HCT116 (cell line): ENCODE measurements at regions not wholly inside any gene's neighbourhood (a gene's known extent, or its start where the extent isn't known, plus 50 kb on each side); places are given as distances from the start of the nearest gene placed in this dataset.

Experiments
- ATAC-seq: fragments of 200-7000 bp; cut with Tn5 transposase; 2 replicates; pipeline ENCODE4 v1.9.1; 2020; ENCODE audit warnings: mild to moderate bottlenecking, moderate library complexity
- BruUV-seq: library from RNA; stranded (reverse); fragments of 400-500 nt; replicated peaks from 2 replicates; lab custom pipeline; 2021; lab: Mats Ljungman, UMichigan
- CTCF ChIA-PET: fragments of 300-600 bp; sonication (Branson Sonifier 250); formaldehyde crosslinking; loops from one replicate; lab custom pipeline; 2021; ENCODE audit warnings: antibody characterized with exemption; lab: Charles Lee
- POLR2A ChIA-PET: fragments of 300-600, 350-600 bp; sonication (Branson Sonifier 250); formaldehyde crosslinking; loops from one replicate; lab custom pipeline; 2021; ENCODE audit warnings: antibody characterized with exemption; lab: Charles Lee
- RAD21 ChIA-PET, 2 experiments: fragments of 300-600 bp; sonication (Branson Sonifier 250); formaldehyde crosslinking; loops; one replicate each; lab custom pipeline; 2023; ENCODE audit warnings: low total read pairs in 2 of 2; ENCODE audit not compliant: uncharacterized antibody in 2 of 2, unreplicated experiment in 2 of 2, low non-redundant PET in 1 of 2; lab: Charles Lee
- DNase-seq: peaks from one replicate; pipeline ENCODE4 v3.0.0-alpha.2; 2010; ENCODE audit warnings: low read depth, low spot score
- H2AFZ ChIP-seq: fragments of 200-600 bp; shearing (Covaris generic), sonication (generic); 2 replicates; pipeline ENCODE4 v1.6.1; 2017; ENCODE audit warnings: low read depth, mixed run types, mixed read lengths, antibody characterized with exemption, low read length; ENCODE audit not compliant: poor library complexity, severe bottlenecking
- H3K27ac ChIP-seq: 2 replicates; pipeline ENCODE4 v1.5.1; 2012; ENCODE audit warnings: low read depth, low read length
- H3K27me3 ChIP-seq: fragments of 200-600 bp; sonication (generic); 2 replicates; pipeline ENCODE4 v1.6.1; 2016; ENCODE audit warnings: mixed run types, low read length, mixed read lengths; ENCODE audit not compliant: insufficient read depth
- H3K36me3 ChIP-seq, 2 experiments: fragments of 200-500 bp in 1 of 2; fragments of 200-600 bp in 1 of 2; sonication (Bioruptor generic) in 1 of 2; sonication (generic) in 1 of 2; 2 replicates each; pipeline versions ENCODE4 v1.5.1 to v1.6.1; 2014 to 2016; ENCODE audit warnings: low read length in 2 of 2, inconsistent platforms in 1 of 2, mixed read lengths in 1 of 2, mixed run types in 1 of 2; ENCODE audit not compliant: insufficient read depth in 2 of 2, control insufficient read depth in 1 of 2
- H3K4me1 ChIP-seq, 2 experiments: fragments of 200-600 bp in 1 of 2; sonication (generic) in 1 of 2; 2 replicates each; pipeline versions ENCODE4 v1.5.1 to v1.6.1; 2012 to 2017; ENCODE audit warnings: low read length in 2 of 2, inconsistent platforms in 1 of 2, mild to moderate bottlenecking in 1 of 2, mixed read lengths in 1 of 2, mixed run types in 1 of 2, moderate library complexity in 1 of 2; ENCODE audit not compliant: insufficient read depth in 2 of 2, control insufficient read depth in 1 of 2
- H3K4me2 ChIP-seq: fragments of 200-600 bp; sonication (generic); 2 replicates; pipeline ENCODE4 v1.6.1; 2017; ENCODE audit warnings: mixed run types, low read length, mixed read lengths
- H3K4me3 ChIP-seq, 2 experiments: fragments of 200-600 bp in 1 of 2; sonication (generic) in 1 of 2; replicated peaks in 1 of 2; 2 replicates each; pipeline ENCODE4 v1.5.1; 2011 to 2016; ENCODE audit warnings: low read length in 2 of 2, control low read depth in 1 of 2, low read depth in 1 of 2, mild to moderate bottlenecking in 1 of 2, mixed read lengths in 1 of 2, mixed run types in 1 of 2
- H3K79me2 ChIP-seq: fragments of 200-600 bp; sonication (generic); 2 replicates; pipeline ENCODE4 v1.6.1; 2017; ENCODE audit warnings: mild to moderate bottlenecking, mixed run types, low read length, moderate library complexity, mixed read lengths; ENCODE audit not compliant: insufficient read depth
- H3K9ac ChIP-seq: fragments of 200-600 bp; sonication (generic); 2 replicates; pipeline ENCODE4 v1.6.1; 2016; ENCODE audit warnings: low read length, mixed read lengths
- H3K9me2 ChIP-seq: fragments of 200-600 bp; sonication (generic), shearing (Covaris generic); 2 replicates; pipeline ENCODE4 v1.6.1; 2017; ENCODE audit warnings: mixed run types, mild to moderate bottlenecking, moderate library complexity; ENCODE audit not compliant: insufficient read depth
- H3K9me3 ChIP-seq, 2 experiments: fragments of 200-500 bp in 1 of 2; fragments of 200-600 bp in 1 of 2; sonication (Bioruptor generic) in 1 of 2; sonication (generic) in 1 of 2; 2 replicates each; pipeline ENCODE4 v1.6.1; 2014 to 2017; ENCODE audit warnings: low read length in 2 of 2, mixed read lengths in 2 of 2, inconsistent platforms in 1 of 2, low read depth in 1 of 2, mild to moderate bottlenecking in 1 of 2, mixed run types in 1 of 2, moderate library complexity in 1 of 2; ENCODE audit not compliant: control insufficient read depth in 1 of 2, insufficient read depth in 1 of 2
- H4K20me1 ChIP-seq: fragments of 200-600 bp; sonication (generic), shearing (Covaris generic); 2 replicates; pipeline ENCODE4 v1.6.1; 2017; ENCODE audit warnings: mixed run types, mild to moderate bottlenecking, moderate library complexity; ENCODE audit not compliant: insufficient read depth
- ATF3 ChIP-seq: IDR thresholded peaks from 2 replicates; pipeline ENCODE4 v1.6.1; 2012
- CBX3 ChIP-seq: IDR thresholded peaks from 2 replicates; pipeline ENCODE4 v1.6.1; 2012; ENCODE audit warnings: low read depth
- CEBPB ChIP-seq: IDR thresholded peaks from 2 replicates; pipeline ENCODE4 v1.6.1; 2012; ENCODE audit warnings: low read depth
- CTCF ChIP-seq, 3 experiments: fragments of 200-600 bp in 1 of 3; sonication (generic) in 1 of 3; IDR thresholded peaks in 2 of 3; conservative IDR thresholded peaks in 1 of 3; 2 replicates each; pipeline ENCODE4 v1.5.1; 2012 to 2017; ENCODE audit warnings: low read depth in 2 of 3, low read length in 2 of 3, antibody characterized with exemption in 1 of 3, borderline replicate concordance in 1 of 3, control low read depth in 1 of 3, mild to moderate bottlenecking in 1 of 3, mixed read lengths in 1 of 3, mixed run types in 1 of 3, moderate library complexity in 1 of 3; ENCODE audit not compliant: insufficient read depth in 1 of 3
- EGR1 ChIP-seq: IDR thresholded peaks from 2 replicates; pipeline ENCODE4 v1.6.1; 2012; ENCODE audit warnings: low read depth
- ELF1 ChIP-seq: IDR thresholded peaks from 2 replicates; pipeline ENCODE4 v1.6.1; 2012; ENCODE audit warnings: low read depth, borderline replicate concordance
- EZH2 ChIP-seq: fragments of 200-600 bp; sonication (generic); IDR thresholded peaks from 2 replicates; pipeline ENCODE4 v1.6.1; 2017; ENCODE audit warnings: antibody characterized with exemption, mixed run types
- EZH2phosphoT487 ChIP-seq: fragments of 200-600 bp; IDR thresholded peaks from 2 replicates; pipeline ENCODE4 v1.6.1; 2018; ENCODE audit warnings: antibody characterized with exemption, borderline replicate concordance
- FOSL1 ChIP-seq: IDR thresholded peaks from 2 replicates; pipeline ENCODE4 v1.6.1; 2012; ENCODE audit warnings: low read depth
- JUND ChIP-seq: IDR thresholded peaks from 2 replicates; pipeline ENCODE4 v1.6.1; 2012
- POLR2A ChIP-seq: IDR thresholded peaks from 2 replicates; pipeline ENCODE4 v1.7.0; 2011; ENCODE audit warnings: borderline replicate concordance; ENCODE audit not compliant: insufficient read depth, insufficient read length; ENCODE audit errors: extremely low read depth
- POLR2AphosphoS5 ChIP-seq: IDR thresholded peaks from 2 replicates; pipeline ENCODE4 v1.6.1; 2011; ENCODE audit warnings: mild to moderate bottlenecking, low read depth, low read length, moderate library complexity
- RAD21 ChIP-seq: IDR thresholded peaks from 2 replicates; pipeline ENCODE4 v1.6.1; 2012; ENCODE audit warnings: low read depth, mild to moderate bottlenecking
- REST ChIP-seq: IDR thresholded peaks from 2 replicates; pipeline ENCODE4 v1.6.1; 2012; ENCODE audit warnings: low read depth
- SP1 ChIP-seq: IDR thresholded peaks from 2 replicates; pipeline ENCODE4 v1.6.1; 2012; ENCODE audit warnings: low read depth
- TCF7L2 ChIP-seq: IDR thresholded peaks from 2 replicates; pipeline ENCODE4 v1.7.0; 2011; ENCODE audit warnings: borderline replicate concordance, inconsistent platforms; ENCODE audit not compliant: insufficient read depth, insufficient read length; ENCODE audit errors: extremely low read depth
- YY1 ChIP-seq: IDR thresholded peaks from 2 replicates; pipeline ENCODE4 v1.6.1; 2011; ENCODE audit warnings: low read length, low read depth, moderate library complexity, mild to moderate bottlenecking; ENCODE audit not compliant: insufficient replicate concordance; ENCODE audit errors: extremely low read depth
- ZNF274 ChIP-seq: fragments of 200-500 bp; sonication (Bioruptor generic); IDR thresholded peaks from 2 replicates; pipeline ENCODE4 v1.6.1; 2014; ENCODE audit warnings: mild to moderate bottlenecking, low read depth, low read length, inconsistent platforms
- intact Hi-C: fragments of 100-400 bp; cut with micrococcal nuclease; formaldehyde crosslinking; loops from 2 replicates; pipeline ENCODE4 v1.10.0; 2022
- TF ChIP-seq, protein P1 (sequence below): IDR thresholded peaks from 2 replicates; pipeline ENCODE4 v1.6.1; 2011; ENCODE audit warnings: mild to moderate bottlenecking, low read length, moderate library complexity; ENCODE audit not compliant: insufficient replicate concordance; ENCODE audit errors: extremely low read depth

DNA sequence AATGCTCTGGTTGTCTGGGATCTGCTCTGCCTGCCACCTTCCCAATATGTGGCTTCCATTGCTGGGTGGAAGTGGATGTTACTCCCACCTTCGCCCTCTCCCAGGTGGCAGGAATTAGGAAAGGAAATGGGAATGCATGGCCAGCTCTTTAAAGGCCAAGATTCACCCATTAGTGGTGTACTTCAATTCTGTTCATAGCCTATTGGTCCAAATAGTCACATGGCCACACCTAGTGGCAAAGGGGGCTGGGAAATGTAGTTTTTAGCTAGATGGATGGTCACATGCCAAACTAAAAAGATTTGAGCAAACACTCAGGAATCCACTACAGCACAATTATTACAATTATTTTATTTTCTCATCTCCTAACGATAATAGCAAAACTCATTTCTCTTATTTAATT lies 135.1 kb downstream of the NPY start:
- CTCF ChIA-PET, result no interaction called here
- BruUV-seq, result no TSS peak
- no peak overlapping the region for H3K4me3 ChIP-seq
- H3K9me2 ChIP-seq, result no peaks in the 10 kb centered on the region
- H3K27ac ChIP-seq, result no peak overlapping the region
- no peaks in the 10 kb centered on the region for H4K20me1 ChIP-seq
- H3K9ac ChIP-seq, result no peak overlapping the region
- H3K27me3 ChIP-seq, result no peaks in the 10 kb centered on the region
- H3K4me1 ChIP-seq, result no peaks in the 10 kb centered on the region
- RAD21 ChIA-PET, result no interaction called here
- peak; percentile 21 for DNase-seq
- no peak for TF ChIP-seq POLR2AphosphoS5
- no peak for TF ChIP-seq TCF7L2
- TF ChIP-seq CEBPB, result no peak
- TF ChIP-seq RAD21, result no peak
- no peak for TF ChIP-seq ELF1
- TF ChIP-seq ZNF274, result no peak
- TF ChIP-seq CTCF (IDR thresholded peaks at IDR 0.05 in 2 of 3, conservative IDR thresholded peaks at IDR 0.05 in 1 of 3; ENCODE audit: borderline replicate concordance in 1 of 3, insufficient read depth in 1 of 3, low read depth in 2 of 3, low read length in 2 of 3), result no peak
- no peak for TF ChIP-seq EZH2phosphoT487
- TF ChIP-seq, protein P1, sequence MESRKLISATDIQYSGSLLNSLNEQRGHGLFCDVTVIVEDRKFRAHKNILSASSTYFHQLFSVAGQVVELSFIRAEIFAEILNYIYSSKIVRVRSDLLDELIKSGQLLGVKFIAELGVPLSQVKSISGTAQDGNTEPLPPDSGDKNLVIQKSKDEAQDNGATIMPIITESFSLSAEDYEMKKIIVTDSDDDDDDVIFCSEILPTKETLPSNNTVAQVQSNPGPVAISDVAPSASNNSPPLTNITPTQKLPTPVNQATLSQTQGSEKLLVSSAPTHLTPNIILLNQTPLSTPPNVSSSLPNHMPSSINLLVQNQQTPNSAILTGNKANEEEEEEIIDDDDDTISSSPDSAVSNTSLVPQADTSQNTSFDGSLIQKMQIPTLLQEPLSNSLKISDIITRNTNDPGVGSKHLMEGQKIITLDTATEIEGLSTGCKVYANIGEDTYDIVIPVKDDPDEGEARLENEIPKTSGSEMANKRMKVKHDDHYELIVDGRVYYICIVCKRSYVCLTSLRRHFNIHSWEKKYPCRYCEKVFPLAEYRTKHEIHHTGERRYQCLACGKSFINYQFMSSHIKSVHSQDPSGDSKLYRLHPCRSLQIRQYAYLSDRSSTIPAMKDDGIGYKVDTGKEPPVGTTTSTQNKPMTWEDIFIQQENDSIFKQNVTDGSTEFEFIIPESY, result no peak
- no peak for TF ChIP-seq CBX3
- TF ChIP-seq SP1, result no peak
- TF ChIP-seq EZH2, result no peak
- TF ChIP-seq FOSL1, result no peak
- TF ChIP-seq ATF3, result no peak
- TF ChIP-seq JUND, result no peak
- no peak for TF ChIP-seq POLR2A
- no peak for TF ChIP-seq YY1
- TF ChIP-seq REST, result no peak
- TF ChIP-seq EGR1, result no peak
- intact Hi-C loops, result no loop called here
- POLR2A ChIA-PET, result no interaction called here
- H3K79me2 ChIP-seq, result no peaks in the 10 kb centered on the region
- H3K4me2 ChIP-seq, result no peak overlapping the region
- peak; percentile 80 for ATAC-seq
- no peaks in the 10 kb centered on the region for H3K9me3 ChIP-seq
- peak overlapping the region; percentile 36 for H2AFZ ChIP-seq
- no peaks in the 10 kb centered on the region for H3K36me3 ChIP-seq
